Gastrocnemius medialis (tissue), 4 donors: ENCODE measurements at regions not wholly inside any gene's neighbourhood (a gene's known extent, or its start where the extent isn't known, plus 50 kb on each side); places are given as distances from the start of the nearest gene placed in this dataset.
"Not testable (repeated sequence)": the region's sequence is repeated elsewhere in the genome, so short reads cannot be mapped to it uniquely, and the experiment has no call there.

Experiments
- ATAC-seq, 2 donors: fragments of 150-250 bp; one replicate each; pipeline ENCODE4 v1.9.1; 2016
- DNase-seq, 2 donors: peaks; one replicate each; pipeline ENCODE4 v3.0.0-alpha.2; 2019
- H3K27ac ChIP-seq, 4 donors: fragments of 200-600 bp; sonication (generic); 1 replicate in 1 of 4; 2 replicates in 3 of 4; pipeline ENCODE4 v1.5.1; 2016 to 2018; ENCODE audit warnings: mild to moderate bottlenecking in 2 of 4, moderate library complexity in 1 of 4
- H3K27me3 ChIP-seq, 3 donors: fragments of 200-600 bp; sonication (generic) in 2 of 3; 1 replicate in 1 of 3; 2 replicates in 2 of 3; pipeline versions ENCODE4 v1.5.1 to v1.6.0; 2016 to 2019; ENCODE audit warnings: mild to moderate bottlenecking in 1 of 3, moderate library complexity in 1 of 3
- H3K36me3 ChIP-seq, 2 donors: fragments of 200-600 bp; sonication (generic) in 1 of 2; one replicate each; pipeline ENCODE4 v1.5.1; 2017 to 2018
- H3K4me1 ChIP-seq, 2 donors: fragments of 200-600 bp; sonication (generic) in 1 of 2; one replicate each; pipeline ENCODE4 v1.5.1; 2016 to 2017; ENCODE audit warnings: mild to moderate bottlenecking in 2 of 2
- H3K4me3 ChIP-seq, 4 donors: fragments of 200-600 bp; sonication (generic) in 3 of 4; 1 replicate in 1 of 4; 2 replicates in 3 of 4; pipeline ENCODE4 v1.5.1; 2016 to 2019; ENCODE audit warnings: mild to moderate bottlenecking in 2 of 4
- H3K9me3 ChIP-seq, 3 donors: fragments of 200-600 bp; sonication (generic) in 2 of 3; 1 replicate in 1 of 3; 2 replicates in 2 of 3; pipeline ENCODE4 v1.5.1; 2016 to 2019
- POLR2A ChIP-seq, 2 donors: fragments of 450-650 bp; IDR thresholded peaks; one replicate each; pipeline ENCODE4 v1.6.1; 2017; ENCODE audit warnings: antibody characterized with exemption in 2 of 2, mild to moderate bottlenecking in 2 of 2, moderate library complexity in 2 of 2
- in situ Hi-C, 4 donors: fragments of 200-750 bp; cut with MboI; loops; one replicate each; pipeline versions ENCODE4 v1.15.0 to v1.8.0; 2017; ENCODE audit warnings: low sequenced_read_pairs in 4 of 4
- intact Hi-C: fragments of 100-400 bp; cut with DNase I; formaldehyde crosslinking; loops from one replicate; pipeline ENCODE4 v1.15.1; 2023; ENCODE audit warnings: low total_unique reads
- TF ChIP-seq, protein P1 (sequence below), 5 experiments: fragments of 450-650 bp in 3 of 5; fragments of 200-600 bp in 2 of 5; sonication (generic) in 2 of 5; IDR thresholded peaks in 4 of 5; conservative IDR thresholded peaks in 1 of 5; 1 replicate in 4 of 5; 2 replicates in 1 of 5; pipeline ENCODE4 v1.5.1; 2016 to 2019; ENCODE audit warnings: antibody characterized with exemption in 5 of 5, mild to moderate bottlenecking in 3 of 5, moderate library complexity in 3 of 5

DNA sequence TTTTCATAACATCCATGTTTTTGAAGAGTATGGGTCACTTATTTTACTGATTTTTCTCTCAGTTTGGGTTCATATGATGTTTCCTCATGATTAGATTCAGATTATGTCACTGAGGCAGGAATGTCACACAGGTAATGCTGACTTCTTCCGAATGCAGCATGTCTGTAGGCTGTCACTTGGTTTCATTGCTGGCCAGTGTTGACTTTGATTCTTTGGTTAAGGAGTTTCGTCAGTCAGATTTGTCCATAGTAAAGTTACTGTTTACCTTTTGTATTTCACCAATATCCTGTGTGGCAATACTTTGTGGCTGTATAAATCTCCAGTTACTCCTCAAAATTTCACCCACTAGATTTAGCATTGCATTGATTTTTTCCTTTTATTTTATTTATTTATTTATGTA lies 105.6 kb downstream of the MRPL57 start:
- intact Hi-C loops = no loop called here
- Histone ChIP-seq H3K36me3 (no peaks in the 10 kb centered on the region), H3K27me3 (peaks cover 0 to 2% (median 0%) of the 10 kb centered on the region in 3 donors), H3K9me3 (no peaks in the 10 kb centered on the region), H3K4me3 (no peak overlapping the region), H3K4me1 (no peaks in the 10 kb centered on the region), H3K27ac (no peak overlapping the region)
- TF ChIP-seq, protein P1, sequence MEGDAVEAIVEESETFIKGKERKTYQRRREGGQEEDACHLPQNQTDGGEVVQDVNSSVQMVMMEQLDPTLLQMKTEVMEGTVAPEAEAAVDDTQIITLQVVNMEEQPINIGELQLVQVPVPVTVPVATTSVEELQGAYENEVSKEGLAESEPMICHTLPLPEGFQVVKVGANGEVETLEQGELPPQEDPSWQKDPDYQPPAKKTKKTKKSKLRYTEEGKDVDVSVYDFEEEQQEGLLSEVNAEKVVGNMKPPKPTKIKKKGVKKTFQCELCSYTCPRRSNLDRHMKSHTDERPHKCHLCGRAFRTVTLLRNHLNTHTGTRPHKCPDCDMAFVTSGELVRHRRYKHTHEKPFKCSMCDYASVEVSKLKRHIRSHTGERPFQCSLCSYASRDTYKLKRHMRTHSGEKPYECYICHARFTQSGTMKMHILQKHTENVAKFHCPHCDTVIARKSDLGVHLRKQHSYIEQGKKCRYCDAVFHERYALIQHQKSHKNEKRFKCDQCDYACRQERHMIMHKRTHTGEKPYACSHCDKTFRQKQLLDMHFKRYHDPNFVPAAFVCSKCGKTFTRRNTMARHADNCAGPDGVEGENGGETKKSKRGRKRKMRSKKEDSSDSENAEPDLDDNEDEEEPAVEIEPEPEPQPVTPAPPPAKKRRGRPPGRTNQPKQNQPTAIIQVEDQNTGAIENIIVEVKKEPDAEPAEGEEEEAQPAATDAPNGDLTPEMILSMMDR (IDR thresholded peaks at IDR 0.05 in 4 of 5, conservative IDR thresholded peaks at IDR 0.05 in 1 of 5) = no peak
- TF ChIP-seq POLR2A (IDR thresholded peaks at IDR 0.05) = no peak
- no peak for ATAC-seq
- DNase-seq = no peak
- in situ Hi-C loops = loop anchor here in 1 of 4 donors (10.0 kb wide), 1 partner anchor 203 kb away; no protein-coding TSS in a partner anchor

DNA sequence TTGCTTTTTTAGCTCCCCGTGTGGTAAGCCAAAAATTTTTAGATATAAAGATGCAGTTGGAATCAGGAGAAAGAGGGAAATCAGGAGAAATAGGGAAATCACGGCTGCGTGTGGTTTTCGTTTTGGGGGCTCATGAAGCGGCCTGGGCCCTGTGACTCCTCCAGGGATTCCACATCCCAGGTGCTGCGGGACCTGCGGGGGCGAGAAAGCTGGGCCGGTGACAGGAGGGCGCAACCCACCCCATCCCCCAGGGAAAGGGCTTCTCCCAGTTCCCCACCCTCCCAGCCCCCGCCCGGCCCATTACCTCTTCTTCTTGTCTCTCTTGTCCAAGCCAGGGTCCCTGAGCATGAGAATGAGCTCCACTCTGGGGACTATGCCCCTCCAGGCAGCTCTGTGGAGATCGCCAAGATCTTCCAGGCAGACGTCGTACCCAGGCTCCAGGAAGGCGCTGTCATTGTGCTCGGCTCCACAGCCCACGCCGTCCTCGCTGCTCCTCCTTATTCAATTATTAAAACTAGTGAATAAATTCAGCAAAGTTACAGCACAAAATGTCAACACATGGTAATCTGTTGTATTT lies 111.0 kb downstream of the MRPL57 start:
- ATAC-seq (no peak), DNase-seq (no peak)
- Histone ChIP-seq H3K27ac (no peak overlapping the region), H3K27me3 (peaks cover 0 to 2% (median 0%) of the 10 kb centered on the region in 3 donors), H3K4me3 (no peak overlapping the region), H3K9me3 (no peaks in the 10 kb centered on the region), H3K4me1 (no peaks in the 10 kb centered on the region), H3K36me3 (no peaks in the 10 kb centered on the region)
- in situ Hi-C loops (loop anchor here in 1 of 4 donors (10.0 kb wide), 1 partner anchor 197 kb away; no protein-coding TSS in a partner anchor), intact Hi-C loops (no loop called here)
- no peak for TF ChIP-seq POLR2A (IDR thresholded peaks at IDR 0.05)
- TF ChIP-seq, protein P1 (IDR thresholded peaks at IDR 0.05 in 4 of 5, conservative IDR thresholded peaks at IDR 0.05 in 1 of 5) = no peak

DNA sequence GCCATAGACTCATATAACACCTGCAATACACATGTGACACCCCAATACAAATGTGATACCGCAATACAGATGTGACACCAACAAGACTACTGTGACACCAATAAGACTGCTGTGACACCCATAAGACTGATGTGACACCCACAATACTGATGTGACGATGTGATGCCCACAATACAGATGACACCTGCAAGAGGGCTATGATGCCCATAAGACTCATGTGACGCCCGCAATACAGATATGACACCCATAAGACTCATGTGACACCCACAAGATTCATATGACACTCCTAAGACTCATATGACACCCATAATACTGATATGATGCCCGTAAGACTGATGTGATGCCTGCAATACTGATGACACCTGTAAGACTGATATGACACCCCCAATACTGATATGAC lies 113.0 kb downstream of the MRPL57 start:
- H3K36me3 ChIP-seq = no peaks in the 10 kb centered on the region
- intact Hi-C loops (no loop called here), in situ Hi-C loops (loop anchor here in 1 of 4 donors (10.0 kb wide), 1 partner anchor 195 kb away; no protein-coding TSS in a partner anchor)
- no peak overlapping the region for H3K27ac ChIP-seq
- no peaks in the 10 kb centered on the region for H3K9me3 ChIP-seq
- H3K4me3 ChIP-seq = no peak overlapping the region
- H3K4me1 ChIP-seq = no peaks in the 10 kb centered on the region
- no peaks in the 10 kb centered on the region for H3K27me3 ChIP-seq
- DNase-seq (no peak), ATAC-seq (no peak)
- TF ChIP-seq, protein P1 (IDR thresholded peaks at IDR 0.05 in 4 of 5, conservative IDR thresholded peaks at IDR 0.05 in 1 of 5) = no peak
- no peak for TF ChIP-seq POLR2A (IDR thresholded peaks at IDR 0.05)

DNA sequence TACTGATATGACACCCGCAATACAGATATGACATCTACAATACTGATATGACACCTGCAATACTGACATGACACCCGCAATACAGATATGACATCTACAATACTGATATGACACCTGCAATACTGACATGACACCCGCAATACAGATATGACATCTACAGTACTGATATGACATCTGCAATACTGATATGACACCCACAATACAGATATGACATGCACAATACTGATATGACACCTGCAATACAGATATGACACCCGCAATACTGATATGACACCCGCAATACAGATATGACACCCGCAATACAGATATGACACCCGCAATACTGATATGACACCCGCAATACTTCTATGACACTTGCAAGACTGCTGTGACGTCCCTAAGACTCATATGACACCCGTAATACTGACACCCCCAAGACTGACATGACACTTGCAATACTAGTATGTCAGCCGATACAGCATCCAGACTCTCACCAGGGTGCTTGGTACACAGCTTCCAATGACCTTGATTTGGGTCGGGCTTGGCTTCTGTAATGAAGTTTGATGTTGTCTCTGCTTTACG lies 114.1 kb downstream of the MRPL57 start:
- in situ Hi-C loops = loop anchor here in 3 of 4 donors (10.0 kb wide), 1 partner anchor 184 kb away; no protein-coding TSS in a partner anchor

DNA sequence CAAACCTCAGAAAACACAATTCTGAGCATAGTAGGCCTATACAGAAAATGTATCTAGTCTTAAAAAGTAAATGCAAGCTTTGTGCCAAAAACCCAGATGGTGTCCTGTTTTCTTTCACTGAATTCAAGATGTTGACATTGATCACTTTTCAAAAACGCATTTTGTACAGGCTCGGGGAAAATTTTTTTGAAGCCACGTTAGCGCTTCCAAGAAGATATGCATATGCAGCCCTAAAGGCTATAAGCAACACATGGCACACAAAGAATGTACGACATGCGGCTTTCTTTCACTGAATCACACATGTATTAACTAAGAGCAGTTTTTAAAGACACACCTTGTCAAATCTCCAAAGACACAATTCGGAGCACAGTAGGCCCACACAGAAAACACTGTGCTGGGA lies 115.4 kb downstream of the MRPL57 start:
- Histone ChIP-seq H3K27ac (no peak overlapping the region), H3K4me3 (no peak overlapping the region), H3K9me3 (no peaks in the 10 kb centered on the region), H3K27me3 (no peaks in the 10 kb centered on the region), H3K36me3 (no peaks in the 10 kb centered on the region), H3K4me1 (no peaks in the 10 kb centered on the region)
- DNase-seq (no peak), ATAC-seq (no peak)
- in situ Hi-C loops = loop anchor here in 3 of 4 donors (10.0 kb wide), 1 partner anchor 183 kb away; no protein-coding TSS in a partner anchor
- TF ChIP-seq POLR2A (IDR thresholded peaks at IDR 0.05) = no peak
- TF ChIP-seq, protein P1 (IDR thresholded peaks at IDR 0.05 in 4 of 5, conservative IDR thresholded peaks at IDR 0.05 in 1 of 5) = no peak
- intact Hi-C loops = no loop called here

More for the DNA sequence above, 114.1 kb downstream of the MRPL57 start:
- H3K27me3 ChIP-seq, H3K4me1 ChIP-seq, H3K27ac ChIP-seq, DNase-seq, ATAC-seq, H3K36me3 ChIP-seq, intact Hi-C loops, H3K9me3 ChIP-seq, H3K4me3 ChIP-seq: not testable (repeated sequence)
